SK-N-SH treated with all-trans-retinoic acid at 6 μM for 48 hours (cell line): ENCODE measurements at regions not wholly inside any gene's neighbourhood (a gene's known extent, or its start where the extent isn't known, plus 50 kb on each side); places are given as distances from the start of the nearest gene placed in this dataset.

ENCODE experiments used
- ATAC-seq: fragments of 200-7000 bp; cut with Tn5 transposase; 3 replicates; pipeline ENCODE4 v1.9.1; 2020; ENCODE audit warnings: mild to moderate bottlenecking, moderate library complexity
- ARNTL ChIP-seq: fragments of 450-650 bp; formaldehyde crosslinking; IDR thresholded peaks from 2 replicates; pipeline ENCODE4 v1.5.0; 2020; ENCODE audit warnings: low read depth, mild to moderate bottlenecking, moderate library complexity, borderline replicate concordance
- BACH2 ChIP-seq: fragments of 250-450 bp; sonication (Bioruptor Pico); IDR thresholded peaks from 2 replicates; pipeline ENCODE4 v1.9.0; 2021; ENCODE audit warnings: mild to moderate bottlenecking, borderline replicate concordance
- CSDC2 ChIP-seq: fragments of 250-450 bp; sonication (Bioruptor Pico); IDR thresholded peaks from 2 replicates; pipeline ENCODE4 v1.5.0; 2020; ENCODE audit warnings: mild to moderate bottlenecking, moderate library complexity
- GLIS3 ChIP-seq: fragments of 250-450 bp; sonication (Bioruptor Pico); IDR thresholded peaks from 2 replicates; pipeline ENCODE4 v1.5.0; 2020; ENCODE audit warnings: mild to moderate bottlenecking, moderate library complexity
- OSR1 ChIP-seq: fragments of 250-450 bp; sonication (Bioruptor Pico); IDR thresholded peaks from 2 replicates; pipeline ENCODE4 v1.8.0; 2022; ENCODE audit warnings: moderate library complexity, mild to moderate bottlenecking, inconsistent platforms
- PPARA ChIP-seq: fragments of 250-450 bp; sonication (Bioruptor Pico); IDR thresholded peaks from 2 replicates; pipeline ENCODE4 v1.5.0; 2020; ENCODE audit warnings: mild to moderate bottlenecking, borderline replicate concordance
- RARB ChIP-seq: fragments of 250-450 bp; sonication (Bioruptor Pico); IDR thresholded peaks from 2 replicates; pipeline ENCODE4 v1.8.0; 2021; ENCODE audit warnings: mild to moderate bottlenecking, moderate library complexity
- SNAI2 ChIP-seq: fragments of 250-450 bp; sonication (Bioruptor Pico); IDR thresholded peaks from 2 replicates; pipeline ENCODE4 v1.5.0; 2020; ENCODE audit warnings: mild to moderate bottlenecking, moderate library complexity
- TCF4 ChIP-seq: fragments of 250-450 bp; sonication (Bioruptor Pico); IDR thresholded peaks from 2 replicates; pipeline ENCODE4 v1.8.0; 2021; ENCODE audit warnings: mild to moderate bottlenecking, moderate library complexity, borderline replicate concordance
- TOX ChIP-seq: fragments of 250-450 bp; sonication (Bioruptor Pico); IDR thresholded peaks from 2 replicates; pipeline ENCODE4 v1.8.0; 2021; ENCODE audit warnings: mild to moderate bottlenecking, moderate library complexity, borderline replicate concordance
- ZC3H10 ChIP-seq: fragments of 250-450 bp; sonication (Bioruptor Pico); IDR thresholded peaks from 2 replicates; pipeline ENCODE4 v1.5.1; 2021; ENCODE audit warnings: mild to moderate bottlenecking, moderate library complexity
- ZFP3 ChIP-seq: fragments of 250-450 bp; sonication (Bioruptor Pico); IDR thresholded peaks from 2 replicates; pipeline ENCODE4 v1.5.0; 2020; ENCODE audit warnings: mild to moderate bottlenecking, moderate library complexity
- ZFP30 ChIP-seq: fragments of 450-650 bp; formaldehyde crosslinking; IDR thresholded peaks from 2 replicates; pipeline ENCODE4 v1.5.0; 2022; ENCODE audit warnings: mild to moderate bottlenecking, moderate library complexity
- ZNF565 ChIP-seq: fragments of 450-650 bp; formaldehyde crosslinking; conservative IDR thresholded peaks from 2 replicates; pipeline ENCODE4 v1.5.0; 2020; ENCODE audit warnings: low read depth, mild to moderate bottlenecking, moderate library complexity
- ZNF70 ChIP-seq: fragments of 450-650 bp; formaldehyde crosslinking; IDR thresholded peaks from 2 replicates; pipeline ENCODE4 v1.5.0; 2020; ENCODE audit warnings: mild to moderate bottlenecking, moderate library complexity
- TF ChIP-seq, protein P1 (sequence below): fragments of 250-450 bp; sonication (Bioruptor Pico); IDR thresholded peaks from 2 replicates; pipeline ENCODE4 v1.8.0; 2020; ENCODE audit warnings: mild to moderate bottlenecking, moderate library complexity, borderline replicate concordance
- TF ChIP-seq, protein P2 (sequence below): fragments of 250-450 bp; sonication (Bioruptor Pico); IDR thresholded peaks from 2 replicates; pipeline ENCODE4 v1.5.1; 2021; ENCODE audit warnings: mild to moderate bottlenecking, moderate library complexity
- TF ChIP-seq, protein P3 (sequence below): fragments of 250-450 bp; sonication (Bioruptor Pico); IDR thresholded peaks from 2 replicates; pipeline ENCODE4 v1.8.0; 2021; ENCODE audit warnings: low read depth, mild to moderate bottlenecking, moderate library complexity, borderline replicate concordance
- TF ChIP-seq, protein P4 (sequence below): fragments of 250-450 bp; sonication (Bioruptor Pico); IDR thresholded peaks from 2 replicates; pipeline ENCODE4 v1.5.0; 2020; ENCODE audit warnings: mild to moderate bottlenecking, moderate library complexity
- TF ChIP-seq, protein P5 (sequence below): fragments of 250-450 bp; sonication (Bioruptor Pico); IDR thresholded peaks from 2 replicates; pipeline ENCODE4 v1.5.1; 2020; ENCODE audit warnings: low read depth, mild to moderate bottlenecking, moderate library complexity

DNA sequence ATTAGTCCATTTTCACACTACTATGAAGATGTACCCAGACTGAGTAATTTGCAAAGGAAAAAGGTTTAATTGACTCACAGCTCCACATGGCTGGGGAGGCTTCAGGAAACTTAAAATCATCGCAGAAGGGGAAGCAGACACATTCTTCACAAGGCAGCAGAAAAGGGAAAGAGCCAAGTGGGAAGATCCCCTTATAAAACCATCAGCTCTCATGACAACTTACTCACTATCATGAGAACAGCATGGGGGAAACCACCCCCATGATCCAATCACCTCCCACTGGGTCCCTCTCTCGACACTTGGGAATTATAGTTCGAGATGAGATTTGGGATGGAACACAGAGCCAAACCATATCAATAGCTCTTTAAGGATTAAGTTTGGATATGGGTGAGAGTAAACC lies 246.1 kb upstream of the CYRIA start:
- no peak for TF ChIP-seq CSDC2
- TF ChIP-seq, protein P1, sequence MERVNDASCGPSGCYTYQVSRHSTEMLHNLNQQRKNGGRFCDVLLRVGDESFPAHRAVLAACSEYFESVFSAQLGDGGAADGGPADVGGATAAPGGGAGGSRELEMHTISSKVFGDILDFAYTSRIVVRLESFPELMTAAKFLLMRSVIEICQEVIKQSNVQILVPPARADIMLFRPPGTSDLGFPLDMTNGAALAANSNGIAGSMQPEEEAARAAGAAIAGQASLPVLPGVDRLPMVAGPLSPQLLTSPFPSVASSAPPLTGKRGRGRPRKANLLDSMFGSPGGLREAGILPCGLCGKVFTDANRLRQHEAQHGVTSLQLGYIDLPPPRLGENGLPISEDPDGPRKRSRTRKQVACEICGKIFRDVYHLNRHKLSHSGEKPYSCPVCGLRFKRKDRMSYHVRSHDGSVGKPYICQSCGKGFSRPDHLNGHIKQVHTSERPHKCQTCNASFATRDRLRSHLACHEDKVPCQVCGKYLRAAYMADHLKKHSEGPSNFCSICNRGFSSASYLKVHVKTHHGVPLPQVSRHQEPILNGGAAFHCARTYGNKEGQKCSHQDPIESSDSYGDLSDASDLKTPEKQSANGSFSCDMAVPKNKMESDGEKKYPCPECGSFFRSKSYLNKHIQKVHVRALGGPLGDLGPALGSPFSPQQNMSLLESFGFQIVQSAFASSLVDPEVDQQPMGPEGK: no peak
- TF ChIP-seq GLIS3 (CRISPR knock-in tag): no peak
- no peak for TF ChIP-seq TOX (CRISPR knock-in tag)
- no peak for TF ChIP-seq TCF4 (CRISPR knock-in tag)
- TF ChIP-seq, protein P2, sequence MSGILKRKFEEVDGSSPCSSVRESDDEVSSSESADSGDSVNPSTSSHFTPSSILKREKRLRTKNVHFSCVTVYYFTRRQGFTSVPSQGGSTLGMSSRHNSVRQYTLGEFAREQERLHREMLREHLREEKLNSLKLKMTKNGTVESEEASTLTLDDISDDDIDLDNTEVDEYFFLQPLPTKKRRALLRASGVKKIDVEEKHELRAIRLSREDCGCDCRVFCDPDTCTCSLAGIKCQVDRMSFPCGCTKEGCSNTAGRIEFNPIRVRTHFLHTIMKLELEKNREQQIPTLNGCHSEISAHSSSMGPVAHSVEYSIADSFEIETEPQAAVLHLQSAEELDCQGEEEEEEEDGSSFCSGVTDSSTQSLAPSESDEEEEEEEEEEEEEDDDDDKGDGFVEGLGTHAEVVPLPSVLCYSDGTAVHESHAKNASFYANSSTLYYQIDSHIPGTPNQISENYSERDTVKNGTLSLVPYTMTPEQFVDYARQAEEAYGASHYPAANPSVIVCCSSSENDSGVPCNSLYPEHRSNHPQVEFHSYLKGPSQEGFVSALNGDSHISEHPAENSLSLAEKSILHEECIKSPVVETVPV (CRISPR knock-in tag): no peak
- TF ChIP-seq ZFP3: no peak

DNA sequence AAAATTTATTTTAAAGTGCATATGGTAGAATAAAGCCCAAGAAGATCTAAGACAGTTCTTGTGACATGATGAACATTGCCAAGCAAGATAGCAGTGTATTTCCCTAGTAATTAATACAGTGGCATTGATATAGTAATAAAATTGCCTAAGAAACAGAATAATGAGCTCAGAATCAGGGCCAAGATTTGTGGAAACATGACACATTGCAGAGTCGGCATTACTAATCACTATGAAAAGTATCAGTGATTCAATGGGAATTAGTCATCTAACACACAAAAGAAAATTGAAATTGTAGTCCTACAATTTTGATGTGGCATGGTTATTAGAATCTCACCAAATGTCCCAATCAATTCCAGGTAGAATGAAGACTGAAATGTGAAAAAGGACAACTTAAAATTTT lies 243.0 kb upstream of the CYRIA start:
- TF ChIP-seq ZNF565 (CRISPR knock-in tag) (no peak), ZFP3 (no peak), GLIS3 (CRISPR knock-in tag) (no peak), ZNF70 (CRISPR knock-in tag) (no peak), TCF4 (CRISPR knock-in tag) (no peak), PPARA (CRISPR knock-in tag) (no peak), ZC3H10 (CRISPR knock-in tag) (no peak), CSDC2 (no peak), BACH2 (no peak), ZFP30 (CRISPR knock-in tag) (no peak), RARB (CRISPR knock-in tag) (no peak), SNAI2 (no peak), ARNTL (CRISPR knock-in tag) (no peak), OSR1 (no peak)
- TF ChIP-seq, protein P3, sequence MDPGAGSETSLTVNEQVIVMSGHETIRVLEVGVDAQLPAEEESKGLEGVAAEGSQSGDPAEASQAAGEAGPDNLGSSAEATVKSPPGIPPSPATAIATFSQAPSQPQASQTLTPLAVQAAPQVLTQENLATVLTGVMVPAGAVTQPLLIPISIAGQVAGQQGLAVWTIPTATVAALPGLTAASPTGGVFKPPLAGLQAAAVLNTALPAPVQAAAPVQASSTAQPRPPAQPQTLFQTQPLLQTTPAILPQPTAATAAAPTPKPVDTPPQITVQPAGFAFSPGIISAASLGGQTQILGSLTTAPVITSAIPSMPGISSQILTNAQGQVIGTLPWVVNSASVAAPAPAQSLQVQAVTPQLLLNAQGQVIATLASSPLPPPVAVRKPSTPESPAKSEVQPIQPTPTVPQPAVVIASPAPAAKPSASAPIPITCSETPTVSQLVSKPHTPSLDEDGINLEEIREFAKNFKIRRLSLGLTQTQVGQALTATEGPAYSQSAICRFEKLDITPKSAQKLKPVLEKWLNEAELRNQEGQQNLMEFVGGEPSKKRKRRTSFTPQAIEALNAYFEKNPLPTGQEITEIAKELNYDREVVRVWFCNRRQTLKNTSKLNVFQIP (CRISPR knock-in tag): no peak
- TF ChIP-seq, protein P4, sequence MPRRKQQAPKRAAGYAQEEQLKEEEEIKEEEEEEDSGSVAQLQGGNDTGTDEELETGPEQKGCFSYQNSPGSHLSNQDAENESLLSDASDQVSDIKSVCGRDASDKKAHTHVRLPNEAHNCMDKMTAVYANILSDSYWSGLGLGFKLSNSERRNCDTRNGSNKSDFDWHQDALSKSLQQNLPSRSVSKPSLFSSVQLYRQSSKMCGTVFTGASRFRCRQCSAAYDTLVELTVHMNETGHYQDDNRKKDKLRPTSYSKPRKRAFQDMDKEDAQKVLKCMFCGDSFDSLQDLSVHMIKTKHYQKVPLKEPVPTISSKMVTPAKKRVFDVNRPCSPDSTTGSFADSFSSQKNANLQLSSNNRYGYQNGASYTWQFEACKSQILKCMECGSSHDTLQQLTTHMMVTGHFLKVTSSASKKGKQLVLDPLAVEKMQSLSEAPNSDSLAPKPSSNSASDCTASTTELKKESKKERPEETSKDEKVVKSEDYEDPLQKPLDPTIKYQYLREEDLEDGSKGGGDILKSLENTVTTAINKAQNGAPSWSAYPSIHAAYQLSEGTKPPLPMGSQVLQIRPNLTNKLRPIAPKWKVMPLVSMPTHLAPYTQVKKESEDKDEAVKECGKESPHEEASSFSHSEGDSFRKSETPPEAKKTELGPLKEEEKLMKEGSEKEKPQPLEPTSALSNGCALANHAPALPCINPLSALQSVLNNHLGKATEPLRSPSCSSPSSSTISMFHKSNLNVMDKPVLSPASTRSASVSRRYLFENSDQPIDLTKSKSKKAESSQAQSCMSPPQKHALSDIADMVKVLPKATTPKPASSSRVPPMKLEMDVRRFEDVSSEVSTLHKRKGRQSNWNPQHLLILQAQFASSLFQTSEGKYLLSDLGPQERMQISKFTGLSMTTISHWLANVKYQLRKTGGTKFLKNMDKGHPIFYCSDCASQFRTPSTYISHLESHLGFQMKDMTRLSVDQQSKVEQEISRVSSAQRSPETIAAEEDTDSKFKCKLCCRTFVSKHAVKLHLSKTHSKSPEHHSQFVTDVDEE (CRISPR knock-in tag): no peak
- TF ChIP-seq, protein P5, sequence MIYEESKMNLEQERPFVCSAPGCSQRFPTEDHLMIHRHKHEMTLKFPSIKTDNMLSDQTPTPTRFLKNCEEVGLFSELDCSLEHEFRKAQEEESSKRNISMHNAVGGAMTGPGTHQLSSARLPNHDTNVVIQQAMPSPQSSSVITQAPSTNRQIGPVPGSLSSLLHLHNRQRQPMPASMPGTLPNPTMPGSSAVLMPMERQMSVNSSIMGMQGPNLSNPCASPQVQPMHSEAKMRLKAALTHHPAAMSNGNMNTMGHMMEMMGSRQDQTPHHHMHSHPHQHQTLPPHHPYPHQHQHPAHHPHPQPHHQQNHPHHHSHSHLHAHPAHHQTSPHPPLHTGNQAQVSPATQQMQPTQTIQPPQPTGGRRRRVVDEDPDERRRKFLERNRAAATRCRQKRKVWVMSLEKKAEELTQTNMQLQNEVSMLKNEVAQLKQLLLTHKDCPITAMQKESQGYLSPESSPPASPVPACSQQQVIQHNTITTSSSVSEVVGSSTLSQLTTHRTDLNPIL (CRISPR knock-in tag): no peak
- TF ChIP-seq, protein P1: no peak
- TF ChIP-seq, protein P2 (CRISPR knock-in tag): no peak
- ATAC-seq: no peak

More for the DNA sequence above, 246.1 kb upstream of the CYRIA start:
- ATAC-seq: no peak
